SU-DHL-6 (cell line): ENCODE measurements at regions not wholly inside any gene's neighbourhood (a gene's known extent, or its start where the extent isn't known, plus 50 kb on each side); places are given as distances from the start of the nearest gene placed in this dataset.

Source experiments
- H2AFZ ChIP-seq: fragments of 200-600 bp; sonication (generic); 2 replicates; pipeline ENCODE4 v1.6.1; 2014; ENCODE audit warnings: low read depth, mild to moderate bottlenecking, moderate library complexity, mixed read lengths, antibody characterized with exemption, low read length; ENCODE audit not compliant: severe bottlenecking
- H3F3A ChIP-seq: fragments of 200-600 bp; shearing (Covaris generic); 2 replicates; pipeline ENCODE4 v1.6.0; 2016; ENCODE audit warnings: antibody characterized with exemption, mild to moderate bottlenecking; ENCODE audit not compliant: insufficient read depth
- H3K27ac ChIP-seq: fragments of 200-600 bp; sonication (generic); 2 replicates; pipeline ENCODE4 v1.5.1; 2016; ENCODE audit warnings: low read depth, mild to moderate bottlenecking, low read length, moderate library complexity, mixed read lengths
- H3K27me3 ChIP-seq: fragments of 200-600 bp; sonication (generic), shearing (Covaris generic); 2 replicates; pipeline ENCODE4 v1.6.0; 2014; ENCODE audit warnings: mild to moderate bottlenecking, low read length
- H3K36me3 ChIP-seq: fragments of 200-600 bp; sonication (generic); 2 replicates; pipeline ENCODE4 v1.6.1; 2014; ENCODE audit warnings: mild to moderate bottlenecking, low read length, mixed read lengths
- H3K4me2 ChIP-seq: fragments of 300-600, 200-600 bp; shearing (Covaris generic), sonication (generic); 2 replicates; pipeline ENCODE4 v1.6.0; 2014; ENCODE audit warnings: low read length, low read depth, mild to moderate bottlenecking; ENCODE audit not compliant: poor library complexity, severe bottlenecking
- H3K4me3 ChIP-seq: fragments of 200-600 bp; sonication (generic); 2 replicates; pipeline ENCODE4 v1.5.1; 2014; ENCODE audit warnings: antibody characterized with exemption, low read length, mild to moderate bottlenecking, mixed read lengths; ENCODE audit not compliant: insufficient read depth, poor library complexity, severe bottlenecking
- H3K79me2 ChIP-seq: fragments of 200-600 bp; sonication (generic); 2 replicates; pipeline ENCODE4 v1.6.1; 2014; ENCODE audit warnings: mild to moderate bottlenecking, low read length, moderate library complexity; ENCODE audit not compliant: insufficient read depth
- H3K9ac ChIP-seq: fragments of 200-600 bp; sonication (generic); 2 replicates; pipeline ENCODE4 v1.7.0; 2014; ENCODE audit warnings: mild to moderate bottlenecking, low read length
- H3K9me2 ChIP-seq: fragments of 200-600 bp; sonication (generic); replicated peaks from 2 replicates; pipeline ENCODE4 v1.6.1; 2014; ENCODE audit warnings: low read length; ENCODE audit not compliant: insufficient read depth
- H3K9me3 ChIP-seq: fragments of 200-600 bp; sonication (generic); 2 replicates; pipeline ENCODE4 v1.6.1; 2014; ENCODE audit warnings: low read length, mixed read lengths; ENCODE audit not compliant: insufficient read depth
- H4K20me1 ChIP-seq: fragments of 200-600 bp; sonication (generic); 2 replicates; pipeline ENCODE4 v1.6.1; 2014; ENCODE audit warnings: low read depth, mild to moderate bottlenecking, antibody characterized with exemption, low read length, moderate library complexity, mixed read lengths
- EZH2phosphoT487 ChIP-seq: fragments of 200-600 bp; sonication (generic), shearing (Covaris generic); conservative IDR thresholded peaks from 2 replicates; pipeline ENCODE4 v1.6.1; 2018; ENCODE audit warnings: mild to moderate bottlenecking, antibody characterized with exemption, low read length, moderate library complexity, mixed read lengths
- TF ChIP-seq, protein P1 (sequence below): fragments of 200-600 bp; sonication (generic); IDR thresholded peaks from one replicate; pipeline ENCODE4 v1.5.1; 2017; ENCODE audit warnings: antibody characterized with exemption, mild to moderate bottlenecking, low read length, moderate library complexity; ENCODE audit not compliant: insufficient read depth, poor library complexity, severe bottlenecking

DNA sequence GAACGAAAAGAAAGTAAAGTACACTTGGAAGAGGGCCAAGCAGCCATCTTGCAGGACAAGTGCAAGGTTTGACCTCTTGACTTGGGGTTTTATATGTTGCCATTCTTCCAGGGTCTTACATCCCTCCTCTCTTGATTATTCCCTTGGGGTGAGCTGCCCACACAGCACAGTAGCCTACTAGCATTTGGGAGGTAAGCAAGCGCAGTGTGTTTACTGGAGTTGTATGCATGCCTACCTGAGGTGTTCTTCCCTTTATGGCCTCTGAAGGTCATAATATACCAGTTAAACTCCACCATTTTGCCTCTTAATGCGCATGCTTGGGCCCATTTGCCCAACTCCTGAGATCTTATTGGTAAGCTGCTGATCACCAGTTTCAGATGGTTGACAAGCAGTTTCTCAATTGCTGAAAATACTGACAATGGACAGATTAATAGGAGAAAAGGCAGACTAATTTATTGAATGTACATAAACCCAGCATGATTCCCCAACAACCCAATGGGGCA, 173.8 kb upstream of the SLC30A5 start:
- Histone ChIP-seq H3K9me2 (no peaks in the 10 kb centered on the region), H3K4me2 (no peak overlapping the region), H3F3A (no peaks in the 10 kb centered on the region), H3K9ac (no peak overlapping the region), H3K36me3 (no peaks in the 10 kb centered on the region), H3K27me3 (no peaks in the 10 kb centered on the region), H3K9me3 (no peaks in the 10 kb centered on the region), H4K20me1 (no peaks in the 10 kb centered on the region), H2AFZ (no peak overlapping the region), H3K27ac (no peak overlapping the region), H3K4me3 (no peak overlapping the region), H3K79me2 (no peaks in the 10 kb centered on the region)
- TF ChIP-seq EZH2phosphoT487 = no peak
- TF ChIP-seq, protein P1, sequence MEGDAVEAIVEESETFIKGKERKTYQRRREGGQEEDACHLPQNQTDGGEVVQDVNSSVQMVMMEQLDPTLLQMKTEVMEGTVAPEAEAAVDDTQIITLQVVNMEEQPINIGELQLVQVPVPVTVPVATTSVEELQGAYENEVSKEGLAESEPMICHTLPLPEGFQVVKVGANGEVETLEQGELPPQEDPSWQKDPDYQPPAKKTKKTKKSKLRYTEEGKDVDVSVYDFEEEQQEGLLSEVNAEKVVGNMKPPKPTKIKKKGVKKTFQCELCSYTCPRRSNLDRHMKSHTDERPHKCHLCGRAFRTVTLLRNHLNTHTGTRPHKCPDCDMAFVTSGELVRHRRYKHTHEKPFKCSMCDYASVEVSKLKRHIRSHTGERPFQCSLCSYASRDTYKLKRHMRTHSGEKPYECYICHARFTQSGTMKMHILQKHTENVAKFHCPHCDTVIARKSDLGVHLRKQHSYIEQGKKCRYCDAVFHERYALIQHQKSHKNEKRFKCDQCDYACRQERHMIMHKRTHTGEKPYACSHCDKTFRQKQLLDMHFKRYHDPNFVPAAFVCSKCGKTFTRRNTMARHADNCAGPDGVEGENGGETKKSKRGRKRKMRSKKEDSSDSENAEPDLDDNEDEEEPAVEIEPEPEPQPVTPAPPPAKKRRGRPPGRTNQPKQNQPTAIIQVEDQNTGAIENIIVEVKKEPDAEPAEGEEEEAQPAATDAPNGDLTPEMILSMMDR = no peak

- H3K4me2 ChIP-seq = no peak overlapping the region
- no peaks in the 10 kb centered on the region for H3F3A ChIP-seq
- H3K9me3 ChIP-seq = no peaks in the 10 kb centered on the region
- TF ChIP-seq, protein P1 = no peak
- TF ChIP-seq EZH2phosphoT487 = no peak
- no peak overlapping the region for H3K9ac ChIP-seq
- no peak overlapping the region for H3K4me3 ChIP-seq
- H4K20me1 ChIP-seq = no peaks in the 10 kb centered on the region
- no peaks in the 10 kb centered on the region for H3K27me3 ChIP-seq
- H3K79me2 ChIP-seq = no peaks in the 10 kb centered on the region
- H3K27ac ChIP-seq = no peak overlapping the region
- no peak overlapping the region for H2AFZ ChIP-seq
- H3K9me2 ChIP-seq = no peaks in the 10 kb centered on the region
- no peaks in the 10 kb centered on the region for H3K36me3 ChIP-seq
Observed at GRCh38 chr5:68920888-68921287, 172.9 kb upstream of the SLC30A5 start.

- H2AFZ ChIP-seq = no peak overlapping the region
- H3F3A ChIP-seq = no peaks in the 10 kb centered on the region
- no peaks in the 10 kb centered on the region for H3K9me2 ChIP-seq
- H3K79me2 ChIP-seq = no peaks in the 10 kb centered on the region
- H3K9ac ChIP-seq = no peak overlapping the region
- H3K4me3 ChIP-seq = no peak overlapping the region
- no peak for TF ChIP-seq EZH2phosphoT487
- H4K20me1 ChIP-seq = no peaks in the 10 kb centered on the region
- no peak overlapping the region for H3K4me2 ChIP-seq
- no peaks in the 10 kb centered on the region for H3K9me3 ChIP-seq
- H3K27ac ChIP-seq = no peak overlapping the region
- H3K36me3 ChIP-seq = no peaks in the 10 kb centered on the region
- no peaks in the 10 kb centered on the region for H3K27me3 ChIP-seq
Observed at GRCh38 chr5:68922172-68922987, 171.4 kb upstream of the SLC30A5 start.

DNA sequence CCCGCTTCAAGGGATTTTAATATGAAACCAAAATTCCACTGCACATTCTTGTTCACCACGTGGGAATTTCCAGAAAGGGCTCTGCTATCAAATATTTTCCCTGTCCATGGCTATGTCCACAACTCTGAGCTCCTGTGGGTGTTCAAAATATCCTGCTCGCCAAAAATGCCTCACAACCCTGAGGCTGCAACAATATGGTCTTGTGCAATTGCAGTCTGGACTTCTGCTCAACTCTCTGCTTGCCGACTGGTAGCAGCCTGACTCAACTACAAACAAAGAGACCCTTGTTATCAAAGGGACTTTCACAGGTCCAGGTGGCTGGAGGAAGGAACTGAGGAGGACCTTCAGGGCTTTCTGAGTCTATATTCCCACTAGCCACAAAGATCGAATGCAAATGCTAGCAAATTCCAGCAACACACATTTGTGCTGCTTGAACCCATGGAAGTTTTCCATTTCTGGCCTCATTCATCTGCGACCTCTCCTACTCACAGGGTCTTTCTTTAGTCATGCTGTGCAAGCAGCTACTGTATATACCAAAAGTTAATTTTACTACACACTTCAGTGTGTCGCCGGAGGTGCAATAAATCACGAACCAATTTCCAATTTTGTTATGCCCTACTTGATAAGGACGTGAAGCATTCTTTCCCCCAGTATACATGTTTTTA, 169.2 kb upstream of the SLC30A5 start:
- no peak overlapping the region for H2AFZ ChIP-seq
- no peaks in the 10 kb centered on the region for H3K9me3 ChIP-seq
- no peak overlapping the region for H3K9ac ChIP-seq
- no peak overlapping the region for H3K4me2 ChIP-seq
- no peak overlapping the region for H3K4me3 ChIP-seq
- no peaks in the 10 kb centered on the region for H3K27me3 ChIP-seq
- H3K36me3 ChIP-seq = no peaks in the 10 kb centered on the region
- no peak overlapping the region for H3K27ac ChIP-seq
- TF ChIP-seq, protein P1 = no peak
- TF ChIP-seq EZH2phosphoT487 = no peak
- H3K79me2 ChIP-seq = no peaks in the 10 kb centered on the region
- H3K9me2 ChIP-seq = no peaks in the 10 kb centered on the region
- H3F3A ChIP-seq = no peaks in the 10 kb centered on the region
- no peaks in the 10 kb centered on the region for H4K20me1 ChIP-seq
